ENCODE measurements at regions not wholly inside any gene's neighbourhood (a gene's known extent, or its start where the extent isn't known, plus 50 kb on each side); places are given as distances from the start of the nearest gene placed in this dataset.

DNA sequence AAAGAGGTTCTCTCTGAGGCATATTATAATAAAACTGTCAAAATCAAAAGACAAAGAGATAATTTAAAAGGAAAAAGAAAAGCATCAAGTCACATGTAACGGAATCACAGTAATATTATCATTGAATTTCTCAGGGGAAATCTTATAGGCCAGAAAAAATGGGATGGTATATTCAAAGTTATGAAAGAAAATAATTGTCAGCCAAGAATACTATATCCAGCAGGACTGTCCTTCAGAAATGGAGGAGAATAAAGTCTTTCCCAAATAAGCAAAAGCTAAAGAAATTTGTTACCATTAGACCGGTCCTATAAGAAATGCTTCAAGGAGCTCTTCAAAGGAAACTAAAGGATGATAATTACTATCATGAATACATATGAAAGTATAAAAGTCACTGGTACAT lies 342.0 kb upstream of the GRAMD2B start:
- H3K36me3 ChIP-seq = no peaks in the 10 kb centered on the region
- TF ChIP-seq CTCF (IDR thresholded peaks at IDR 0.05) (no peak), POLR2A (IDR thresholded peaks at IDR 0.05) (no peak), POLR2AphosphoS5 (IDR thresholded peaks at IDR 0.05) (no peak), EP300 (IDR thresholded peaks at IDR 0.05) (no peak)
- H3K4me3 ChIP-seq = no peak overlapping the region
- no peaks in the 10 kb centered on the region for H3K27me3 ChIP-seq
- no peaks in the 10 kb centered on the region for H3K4me1 ChIP-seq
- H3K9me3 ChIP-seq = peaks cover 5% of the 10 kb centered on the region
- DNase-seq (ENCODE audit: low spot score in 2 of 2) = no peak
- WGBS = 95% methylated on average over 2 of the region's 2 CpGs
- H3K27ac ChIP-seq = no peak overlapping the region

DNA sequence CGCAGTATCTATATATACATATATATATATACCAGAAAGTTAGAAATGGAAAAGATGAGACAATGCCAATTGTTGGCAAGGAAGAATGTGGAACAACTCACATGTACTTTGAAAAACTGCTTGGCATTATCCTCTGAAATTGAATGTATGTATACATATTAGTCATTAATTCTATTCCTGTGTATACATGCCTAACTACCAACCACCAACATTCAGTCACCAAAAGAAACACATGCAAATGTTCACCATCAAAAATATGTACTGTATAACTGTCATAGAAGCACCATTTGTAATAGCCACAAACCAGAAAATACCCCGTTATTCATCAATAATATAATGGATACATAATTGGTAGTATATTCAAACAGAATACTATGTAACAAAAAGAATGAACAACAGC lies 330.2 kb upstream of the GRAMD2B start:
- Histone ChIP-seq H3K4me3 (no peak overlapping the region), H3K9me3 (no peaks in the 10 kb centered on the region), H3K4me1 (no peaks in the 10 kb centered on the region), H3K27me3 (no peaks in the 10 kb centered on the region), H3K27ac (no peak overlapping the region), H3K36me3 (no peaks in the 10 kb centered on the region)
- TF ChIP-seq EP300 (IDR thresholded peaks at IDR 0.05) (no peak), POLR2A (IDR thresholded peaks at IDR 0.05) (no peak), POLR2AphosphoS5 (IDR thresholded peaks at IDR 0.05) (no peak), CTCF (IDR thresholded peaks at IDR 0.05) (no peak)
- DNase-seq (ENCODE audit: low spot score in 2 of 2) = no peak
- 70% methylated on average over 2 of the region's 2 CpGs for WGBS

DNA sequence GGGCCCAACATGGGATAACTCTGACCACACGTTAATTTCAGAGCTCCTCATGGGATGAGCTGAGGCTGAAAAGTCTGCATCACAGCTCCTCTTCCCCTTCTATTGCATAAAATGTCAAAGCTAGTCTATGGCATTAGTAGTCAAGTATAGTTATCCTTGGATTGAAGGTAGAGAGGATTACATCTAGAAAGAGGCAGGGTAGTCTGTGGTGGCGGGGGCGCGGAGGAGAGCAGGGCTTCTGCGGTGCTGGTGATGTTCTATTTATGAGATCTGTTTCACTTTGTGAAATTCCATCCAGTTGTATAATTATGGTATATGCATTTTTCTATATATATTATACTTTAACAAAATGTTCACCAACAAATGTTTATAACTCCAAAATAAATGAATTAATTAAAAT lies 329.5 kb upstream of the GRAMD2B start:
- no peak for DNase-seq (ENCODE audit: low spot score in 2 of 2)
- TF ChIP-seq CTCF (IDR thresholded peaks at IDR 0.05) (no peak), EP300 (IDR thresholded peaks at IDR 0.05) (no peak)
- Histone ChIP-seq H3K9me3 (no peaks in the 10 kb centered on the region), H3K27me3 (no peaks in the 10 kb centered on the region), H3K4me3 (no peak overlapping the region), H3K4me1 (no peaks in the 10 kb centered on the region), H3K36me3 (no peaks in the 10 kb centered on the region), H3K27ac (no peak overlapping the region)
- 86% methylated on average over 5 of the region's 5 CpGs for WGBS

GRCh38 chr5:126094991-126095390 lies 328.2 kb upstream of the GRAMD2B start:
- Histone ChIP-seq H3K9me3 (no peaks in the 10 kb centered on the region), H3K4me3 (no peak overlapping the region), H3K4me1 (no peaks in the 10 kb centered on the region), H3K27me3 (no peaks in the 10 kb centered on the region), H3K27ac (no peak overlapping the region), H3K36me3 (no peaks in the 10 kb centered on the region)
- no peak for TF ChIP-seq POLR2AphosphoS5 (IDR thresholded peaks at IDR 0.05)
- no peak for TF ChIP-seq POLR2A (IDR thresholded peaks at IDR 0.05)
- TF ChIP-seq EP300 (IDR thresholded peaks at IDR 0.05) = no peak
- no peak for TF ChIP-seq CTCF (IDR thresholded peaks at IDR 0.05)
- DNase-seq (ENCODE audit: low spot score in 2 of 2) = no peak
- 84% methylated on average over 2 of the region's 2 CpGs for WGBS

DNA sequence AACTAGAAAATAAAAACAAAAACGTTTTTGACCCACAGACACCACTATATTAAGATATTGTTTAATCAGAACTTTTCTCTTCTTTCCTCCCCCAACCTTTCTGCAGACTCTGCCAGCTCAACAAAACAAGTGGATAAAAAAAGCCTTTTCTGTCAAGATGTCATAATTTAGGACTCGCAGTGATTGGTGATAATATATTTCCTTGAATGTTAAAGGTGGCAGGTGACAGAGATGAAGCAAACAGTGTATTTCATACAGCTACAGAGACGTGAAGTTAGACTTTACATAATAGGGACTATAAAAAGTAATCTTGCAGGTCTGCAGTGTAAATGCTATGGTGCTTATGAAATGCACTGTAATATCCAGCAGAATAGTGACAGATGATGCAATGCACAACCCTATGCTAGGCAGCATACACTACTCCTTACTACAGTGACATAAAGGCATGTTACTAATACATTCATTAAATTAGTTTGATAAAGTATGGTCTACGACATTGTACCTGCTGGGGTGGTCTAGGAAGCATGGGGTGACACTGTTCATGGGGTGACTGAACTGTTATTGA lies 326.7 kb upstream of the GRAMD2B start:
- no peaks in the 10 kb centered on the region for H3K36me3 ChIP-seq
- H3K27ac ChIP-seq = no peak overlapping the region
- TF ChIP-seq POLR2AphosphoS5 (IDR thresholded peaks at IDR 0.05) (no peak), EP300 (IDR thresholded peaks at IDR 0.05) (no peak), CTCF (IDR thresholded peaks at IDR 0.05) (no peak)
- no peaks in the 10 kb centered on the region for H3K4me1 ChIP-seq
- no peak for DNase-seq (ENCODE audit: low spot score in 2 of 2)
- H3K27me3 ChIP-seq = no peaks in the 10 kb centered on the region
- 72% methylated on average over 4 of the region's 4 CpGs for WGBS
- no peaks in the 10 kb centered on the region for H3K9me3 ChIP-seq
- H3K4me3 ChIP-seq = no peak overlapping the region

Measured in suprapubic skin (tissue), 4 donors.